NCI-H524 (cell line): ENCODE measurements at regions not wholly inside any gene's neighbourhood (a gene's known extent, or its start where the extent isn't known, plus 50 kb on each side); places are given as distances from the start of the nearest gene placed in this dataset.

Experiments
- DNase-seq, 2 experiments: peaks; one replicate each; lab custom pipeline; 2025; lab: John Stamatoyannopoulos, UW

DNA sequence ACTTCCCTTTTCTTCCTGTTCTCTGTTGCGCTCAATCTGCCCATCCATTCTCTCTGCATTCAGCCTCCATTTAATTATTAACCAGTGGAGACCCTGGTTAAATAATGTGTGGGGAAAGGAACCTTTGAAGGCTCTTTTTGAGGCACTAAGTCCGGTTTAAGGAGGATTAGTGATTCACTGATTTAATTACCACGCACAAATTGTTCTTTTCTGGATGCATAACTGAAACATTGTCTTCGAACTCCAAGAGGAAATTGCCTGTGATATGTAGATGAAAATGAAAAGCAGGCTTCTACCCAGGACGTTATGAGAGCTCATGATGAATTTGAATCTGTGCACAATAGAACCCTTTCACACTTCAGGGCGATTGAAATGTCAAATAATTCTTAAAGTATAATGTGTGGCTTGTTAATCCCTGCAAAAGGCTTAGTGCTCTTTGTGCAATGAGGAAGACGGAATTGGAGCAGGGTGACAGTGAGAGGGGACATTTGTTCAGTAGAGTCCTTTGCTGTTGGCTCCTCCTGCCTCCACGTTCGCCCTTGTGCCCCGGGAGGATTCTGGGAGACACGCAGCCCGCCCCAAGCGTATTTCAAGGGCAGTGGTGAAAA is 51.1 kb upstream of the ZNF236 start:
- DNase-seq, result peak in 1 of 2 experiments; percentile 6

GRCh38 chr18:76767954-76768353 is 54.4 kb upstream of the ZNF236 start:
- no peak for DNase-seq

- DNase-seq, result no peak
Observed at GRCh38 chr18:76766429-76766828, 55.9 kb upstream of the ZNF236 start.

DNA sequence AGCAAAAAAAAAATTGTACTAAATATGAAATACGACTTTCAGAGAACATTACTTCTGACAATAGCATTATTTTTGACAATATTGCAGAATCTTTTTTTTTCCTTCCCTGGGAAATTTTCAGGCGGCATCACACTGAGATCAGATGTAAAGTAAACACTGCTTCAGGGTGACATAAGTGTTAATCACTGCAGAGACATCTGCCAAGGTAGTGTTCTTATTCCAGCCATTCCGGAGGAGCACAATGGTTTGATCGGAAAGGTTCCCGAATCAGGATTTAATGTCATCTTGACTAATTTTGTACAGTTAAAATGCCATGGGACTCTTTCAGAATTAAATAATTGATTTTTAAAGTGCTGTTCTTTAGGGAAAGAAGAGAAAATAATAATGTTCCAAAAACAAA is 56.7 kb upstream of the ZNF236 start:
- DNase-seq, result peak in 1 of 2 experiments; percentile 40

- no peak for DNase-seq
Observed at GRCh38 chr18:76764291-76764901, 58.0 kb upstream of the ZNF236 start.

DNA sequence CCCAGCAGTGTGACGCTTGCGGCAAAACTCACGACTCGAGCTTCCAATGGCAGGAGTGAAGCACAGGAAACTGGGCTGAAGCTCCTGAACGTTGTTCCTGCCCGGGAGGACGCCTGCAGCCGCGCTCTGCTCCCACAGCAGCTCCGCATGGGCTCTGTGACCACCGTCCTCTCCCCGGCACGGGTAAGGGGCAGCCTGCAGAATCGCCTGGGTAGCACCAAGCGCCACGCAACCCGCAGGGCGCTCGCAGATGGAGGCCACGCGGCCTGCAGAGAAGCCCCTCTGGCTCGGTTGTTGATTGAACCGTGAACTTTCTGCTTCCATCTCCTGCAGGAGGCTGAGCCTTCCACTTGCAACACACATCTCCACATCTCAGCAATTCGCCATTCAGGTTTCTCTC is 63.3 kb upstream of the ZNF236 start:
- no peak for DNase-seq

DNA sequence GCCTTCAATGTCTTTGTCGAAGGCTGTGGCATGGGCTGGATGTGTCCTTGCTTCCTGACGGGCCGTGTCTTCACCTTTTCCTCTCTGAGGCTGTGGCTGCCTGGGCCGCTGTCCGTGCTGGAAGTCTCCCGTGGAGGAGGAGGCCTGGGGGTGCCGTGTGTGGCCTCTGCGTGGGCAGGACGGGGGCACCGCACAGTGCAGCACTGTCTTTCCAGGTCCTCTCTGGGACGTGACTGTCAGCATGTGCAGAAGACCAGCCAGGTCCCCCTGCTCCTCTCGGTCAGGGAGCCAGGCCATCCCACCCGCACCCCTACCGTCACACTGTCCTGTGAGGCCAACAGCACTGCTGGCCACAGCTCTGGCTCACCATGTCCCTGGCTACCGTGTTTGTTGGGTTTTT is 64.4 kb upstream of the ZNF236 start:
- no peak for DNase-seq

DNA sequence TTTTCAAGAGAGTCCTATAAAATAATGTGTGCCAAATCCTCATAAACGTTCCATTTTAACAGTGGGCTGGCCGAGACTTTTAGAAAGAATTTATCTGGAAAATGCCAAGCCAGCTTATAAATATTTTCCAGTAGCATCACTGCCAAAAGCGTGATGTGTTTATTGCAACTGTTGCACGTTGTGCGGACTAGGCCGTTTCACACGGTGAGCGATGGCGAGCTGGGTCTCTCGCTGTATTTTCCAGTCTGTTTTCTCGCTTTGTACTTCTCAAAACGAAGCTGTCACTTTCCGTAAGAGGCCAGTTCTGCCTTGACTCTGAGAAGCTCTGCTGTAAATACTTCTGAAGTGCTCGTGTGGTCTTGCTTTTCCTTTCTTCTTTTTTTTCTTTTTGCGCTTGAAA is 65.0 kb upstream of the ZNF236 start:
- DNase-seq, result no peak

DNA sequence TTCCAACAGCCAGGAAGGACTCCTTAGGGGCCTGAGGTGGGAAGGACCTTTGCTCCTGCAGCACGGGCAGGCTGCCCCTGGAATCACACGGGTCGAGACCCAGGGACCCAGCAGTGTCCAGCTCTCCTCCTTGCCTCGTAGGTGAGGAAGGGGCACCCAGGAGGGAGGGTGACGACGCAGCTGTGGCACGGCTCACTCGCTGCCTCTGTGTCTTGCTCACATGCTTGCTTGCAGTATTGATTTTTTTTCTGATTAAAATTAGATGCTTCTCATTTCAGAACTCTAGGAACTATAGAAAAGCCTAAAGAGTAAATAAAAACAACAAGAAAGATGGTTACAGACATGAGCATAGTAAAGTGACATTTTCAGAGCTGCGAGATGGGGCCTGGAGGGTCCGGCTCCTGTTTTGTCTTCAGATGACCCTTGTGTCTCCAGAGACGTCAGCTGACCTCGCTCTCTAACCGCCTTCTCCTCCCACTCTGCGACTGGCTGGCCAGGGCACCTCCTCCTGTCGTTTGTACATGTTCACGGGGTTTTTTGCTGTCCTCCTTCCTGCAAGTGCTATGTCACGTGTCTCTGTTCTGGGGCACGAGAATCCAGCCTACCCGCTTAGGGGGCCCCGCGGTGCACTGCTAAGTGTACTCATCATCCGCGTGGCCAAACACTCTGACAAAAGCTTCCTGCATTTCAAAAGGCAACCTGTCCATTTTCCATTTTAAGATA is 65.7 kb upstream of the ZNF236 start:
- DNase-seq, result no peak

DNA sequence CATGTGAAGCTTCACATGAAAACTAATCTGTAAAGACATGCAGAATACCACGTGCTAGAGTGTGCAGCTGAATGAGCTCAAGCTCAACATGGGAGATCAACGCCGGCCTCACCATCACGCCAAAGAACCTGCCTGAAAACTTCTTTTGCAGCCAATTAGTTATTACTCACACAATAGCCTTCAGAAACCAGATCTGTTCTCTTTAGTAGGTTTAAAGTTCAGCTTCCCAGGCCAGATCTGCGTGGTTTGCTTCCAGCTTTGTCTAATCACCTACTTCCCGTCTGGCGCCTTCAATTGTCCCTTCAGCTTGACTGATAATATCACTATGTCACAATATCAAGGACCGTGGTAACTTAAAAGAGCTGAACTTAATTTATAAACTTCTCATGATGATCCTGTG is 68.0 kb upstream of the ZNF236 start:
- no peak for DNase-seq

DNA sequence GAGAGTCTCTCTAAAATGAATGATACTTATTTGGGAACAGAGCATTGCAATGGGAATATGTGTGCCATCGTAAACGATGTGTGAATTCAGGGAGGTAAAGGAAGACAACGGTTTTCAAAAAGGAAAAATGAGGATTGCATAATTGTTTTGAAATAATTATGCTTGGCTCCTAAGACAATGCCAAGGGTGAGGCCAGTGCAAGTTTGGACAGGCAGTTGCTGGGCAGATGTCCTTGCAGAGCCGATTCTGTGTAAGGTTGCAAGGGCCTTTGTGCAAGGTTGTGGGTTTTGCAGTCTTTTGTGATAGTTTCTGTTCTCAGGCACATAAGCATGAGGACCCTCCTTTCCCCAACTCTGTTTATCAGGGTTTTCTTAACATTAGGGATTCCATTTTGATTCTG is 70.0 kb upstream of the ZNF236 start:
- no peak for DNase-seq

DNA sequence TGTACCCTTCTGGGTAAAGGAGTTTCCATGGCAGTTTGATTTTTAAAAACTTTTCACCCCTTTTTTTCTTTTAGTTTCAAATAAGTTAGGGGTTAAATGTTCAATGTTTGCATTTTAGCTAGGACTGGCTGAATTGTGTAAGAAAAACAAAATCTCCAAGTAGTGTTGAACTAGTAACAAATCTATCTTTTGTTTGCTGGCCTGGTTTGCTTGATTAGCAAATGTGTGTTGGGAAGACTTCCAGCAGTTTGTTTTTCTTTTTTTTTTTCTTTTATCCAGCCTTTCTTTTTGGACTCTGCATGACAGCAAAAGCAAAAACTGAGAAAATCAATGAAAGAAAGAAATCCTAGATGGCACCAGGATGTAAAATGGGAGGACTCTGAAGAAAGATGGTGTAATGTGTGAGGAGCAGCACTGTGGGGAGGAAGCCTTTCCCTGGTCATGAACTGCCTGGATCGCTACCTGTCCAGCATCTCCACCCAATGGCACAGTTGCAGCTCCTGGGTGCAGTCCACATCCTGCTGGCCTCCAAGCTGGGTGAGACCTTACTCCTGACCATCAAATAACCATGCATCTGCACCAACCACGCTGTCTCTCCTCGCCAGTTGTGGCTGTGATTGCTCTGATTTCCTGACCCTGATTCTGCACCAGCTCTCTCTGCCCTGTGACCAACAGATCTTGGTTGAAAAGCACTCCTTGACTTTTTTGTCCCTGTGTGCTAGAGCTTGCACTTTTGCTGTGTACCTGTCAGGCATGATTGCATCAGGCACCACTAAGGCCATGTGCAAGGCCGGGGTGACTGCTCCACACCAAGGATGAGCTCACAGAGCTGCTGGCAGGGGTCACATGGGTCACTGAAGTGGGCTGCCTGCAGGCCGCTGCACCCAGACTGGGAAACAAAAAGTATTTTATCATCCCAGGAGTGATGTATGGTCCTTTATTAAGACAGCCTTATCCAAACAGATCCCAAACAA is 71.2 kb upstream of the ZNF236 start:
- DNase-seq, result no peak

DNA sequence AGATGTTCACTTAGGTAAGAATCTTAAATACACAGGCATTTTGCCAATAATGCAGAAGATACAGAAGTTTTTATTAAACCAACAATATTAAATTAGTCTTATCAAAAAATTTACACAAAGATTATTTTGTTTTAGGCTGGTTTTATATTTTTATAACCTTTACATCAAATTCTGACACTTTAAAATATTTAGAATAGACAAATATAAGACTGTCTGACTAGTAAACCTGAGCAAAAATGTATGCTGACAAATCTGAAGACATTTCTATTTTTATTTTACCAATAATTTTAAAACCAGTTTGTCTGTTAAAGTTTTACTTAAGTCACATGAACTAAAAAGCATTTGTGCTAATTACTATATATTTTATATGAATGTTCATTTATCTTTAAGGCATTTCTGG is 72.1 kb upstream of the ZNF236 start:
- no peak for DNase-seq

DNA sequence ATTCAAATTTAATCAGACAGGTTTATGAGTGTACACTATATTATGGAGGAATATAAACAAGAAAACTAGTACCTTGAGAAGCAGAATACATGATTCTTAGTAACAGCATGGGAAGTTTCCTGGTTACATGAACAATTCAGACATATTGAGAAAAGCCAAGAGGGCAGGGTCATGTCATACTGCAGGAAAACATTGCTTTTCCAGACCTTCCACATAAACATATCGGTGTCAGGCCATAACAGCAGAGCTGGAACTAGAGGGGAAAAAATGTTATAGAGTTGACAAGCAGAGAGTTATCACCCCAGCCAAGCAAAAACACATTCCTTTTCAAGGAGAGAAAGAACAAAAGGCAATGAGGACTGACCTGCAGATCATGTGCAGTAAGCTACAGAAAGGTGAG is 74.7 kb upstream of the ZNF236 start:
- DNase-seq, result no peak

GRCh38 chr18:76741346-76741745 is 81.0 kb upstream of the ZNF236 start:
- DNase-seq, result no peak

GRCh38 chr18:76736309-76736708 is 86.0 kb upstream of the ZNF236 start:
- no peak for DNase-seq

DNA sequence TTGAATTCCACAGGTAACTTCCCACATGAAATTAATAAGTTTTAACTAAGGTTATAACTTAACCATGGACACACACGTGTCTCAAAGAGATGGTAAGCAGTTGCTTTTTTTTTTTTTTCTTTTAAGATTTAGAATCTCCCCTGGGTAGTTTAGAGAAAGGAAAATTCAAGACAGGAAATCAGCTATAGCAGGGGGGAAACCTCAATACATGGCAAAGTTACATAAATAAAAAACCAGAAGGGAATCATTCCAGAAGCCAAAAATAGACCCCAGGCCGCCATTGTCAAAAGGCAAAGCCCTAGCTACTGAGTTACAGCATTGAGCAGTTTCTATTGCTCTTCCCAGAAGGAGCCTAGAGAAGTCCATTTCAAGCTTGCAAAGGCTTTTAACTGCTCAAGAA is 91.5 kb upstream of the ZNF236 start:
- no peak for DNase-seq

- DNase-seq, result no peak
Observed at GRCh38 chr18:76727589-76727988, 94.8 kb upstream of the ZNF236 start.

GRCh38 chr18:76725445-76725844 is 96.9 kb upstream of the ZNF236 start:
- DNase-seq, result no peak

- no peak for DNase-seq
Observed at GRCh38 chr18:76722224-76723061, 99.9 kb upstream of the ZNF236 start.

DNA sequence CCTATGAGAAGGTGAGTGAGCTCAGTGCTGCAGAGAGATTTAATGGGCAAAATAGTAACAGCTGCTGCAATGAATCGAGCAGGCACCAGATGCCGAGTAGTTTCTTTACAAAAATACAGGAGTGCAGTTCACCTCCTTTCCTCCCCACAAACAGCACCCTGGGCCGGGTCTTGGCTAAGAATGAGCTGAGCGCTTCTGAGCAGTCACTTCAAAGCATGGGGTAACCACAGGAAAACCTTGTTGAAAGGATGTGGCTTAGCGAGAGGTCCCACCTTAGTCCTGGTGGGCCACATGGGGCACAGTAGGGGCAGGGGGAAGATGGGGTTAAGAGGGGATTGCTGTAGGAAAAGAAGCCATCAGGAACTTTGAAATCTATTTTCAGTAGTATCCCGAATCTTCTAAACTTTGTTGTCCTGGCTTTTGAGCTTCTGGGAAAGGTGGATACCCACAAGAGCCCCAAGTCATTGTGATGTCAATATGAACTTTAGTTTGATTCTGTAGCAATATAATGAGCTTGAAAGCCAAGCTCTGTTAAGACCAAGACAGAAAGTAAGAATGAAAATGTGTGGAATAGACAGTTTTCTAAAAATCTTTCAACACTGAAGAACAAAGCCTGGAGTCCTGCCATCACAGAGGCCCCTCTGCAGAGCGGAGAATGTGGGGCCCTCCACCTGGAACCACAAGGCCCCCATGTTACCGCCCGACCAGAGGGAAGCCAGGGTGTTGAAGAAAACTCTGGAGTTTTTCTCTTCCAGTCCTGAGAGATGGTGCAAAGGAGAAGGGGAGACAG is 101.0 kb upstream of the ZNF236 start:
- peak; percentile 67 to 83 for DNase-seq
